Activated CD8-positive, alpha-beta T cell treated with anti-CD3 and anti-CD28 coated beads for 36 hours (primary cell): ENCODE measurements at regions not wholly inside any gene's neighbourhood (a gene's known extent, or its start where the extent isn't known, plus 50 kb on each side); places are given as distances from the start of the nearest gene placed in this dataset.

Experiments
- ATAC-seq: fragments of 200-7000 bp; cut with Tn5 transposase; one replicate; pipeline ENCODE4 v1.10.0; 2021; ENCODE audit warnings: mild to moderate bottlenecking, moderate library complexity
- CTCF ChIA-PET: fragments of 350-600 bp; sonication (Branson Sonifier 250); formaldehyde crosslinking; loops from one replicate; lab custom pipeline; 2021; ENCODE audit warnings: antibody characterized with exemption; lab: Charles Lee
- POLR2A ChIA-PET: fragments of 350-600 bp; sonication (Branson Sonifier 250); formaldehyde crosslinking; loops from one replicate; lab custom pipeline; 2021; ENCODE audit warnings: antibody characterized with exemption; lab: Charles Lee
- DNase-seq: peaks from one replicate; pipeline ENCODE4 v3.0.0-alpha.2; 2020
- H3K27ac Mint-ChIP-seq: one replicate; pipeline ENCODE4 v1.8.0; 2021; ENCODE audit warnings: mild to moderate bottlenecking, mixed read lengths
- H3K27me3 Mint-ChIP-seq: one replicate; pipeline ENCODE4 v1.8.0; 2021; ENCODE audit warnings: mixed read lengths
- H3K36me3 Mint-ChIP-seq: one replicate; pipeline ENCODE4 v1.8.0; 2021; ENCODE audit warnings: low read depth, mixed read lengths
- H3K4me1 Mint-ChIP-seq: one replicate; pipeline ENCODE4 v1.8.0; 2021; ENCODE audit warnings: low read depth, mixed read lengths
- H3K4me3 Mint-ChIP-seq: one replicate; pipeline ENCODE4 v1.8.0; 2021; ENCODE audit warnings: mild to moderate bottlenecking, moderate library complexity, mixed read lengths
- H3K9me3 Mint-ChIP-seq: one replicate; pipeline ENCODE4 v1.8.0; 2021; ENCODE audit warnings: mixed read lengths
- intact Hi-C: fragments of 100-400 bp; cut with micrococcal nuclease; formaldehyde crosslinking; loops from one replicate; pipeline ENCODE4 v1.10.0; 2022
- TF ChIP-seq, protein P1 (sequence below): fragments of 200-600 bp; IDR thresholded peaks from one replicate; pipeline ENCODE4 v1.8.0; 2022; ENCODE audit warnings: antibody characterized with exemption, mild to moderate bottlenecking

DNA sequence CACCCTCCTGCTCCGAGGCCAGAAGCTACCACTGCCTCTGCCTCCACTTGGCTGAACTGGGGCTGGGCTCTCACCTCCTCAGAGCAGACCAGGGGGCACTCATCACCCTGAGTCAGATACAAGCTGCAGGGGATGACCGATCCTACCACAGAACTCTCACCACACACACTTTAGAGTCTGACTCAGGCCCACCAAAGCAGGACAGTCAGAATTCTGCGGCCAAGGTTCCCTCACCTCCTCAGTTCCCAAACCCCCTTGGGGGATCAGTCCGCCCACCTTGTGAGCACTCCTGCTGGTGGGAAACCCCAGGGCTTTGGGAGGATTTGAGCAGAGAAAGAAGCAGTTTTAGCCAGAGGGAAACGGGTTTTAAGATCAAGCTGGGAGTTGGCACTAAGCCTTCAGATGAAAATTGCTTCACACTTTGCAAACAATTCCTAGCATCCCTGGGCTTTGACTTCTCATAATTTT lies 587.8 kb upstream of the JAG1 start:
- Mint-ChIP-seq H3K4me3 (no peak overlapping the region), H3K9me3 (peaks cover 7% of the 10 kb centered on the region), H3K36me3 (no peaks in the 10 kb centered on the region), H3K4me1 (no peaks in the 10 kb centered on the region), H3K27me3 (no peaks in the 10 kb centered on the region), H3K27ac (no peak overlapping the region)
- intact Hi-C loops, result no loop called here
- ChIA-PET CTCF (no interaction called here), POLR2A (no interaction called here)
- no peak for DNase-seq
- ATAC-seq, result no peak
- TF ChIP-seq, protein P1, sequence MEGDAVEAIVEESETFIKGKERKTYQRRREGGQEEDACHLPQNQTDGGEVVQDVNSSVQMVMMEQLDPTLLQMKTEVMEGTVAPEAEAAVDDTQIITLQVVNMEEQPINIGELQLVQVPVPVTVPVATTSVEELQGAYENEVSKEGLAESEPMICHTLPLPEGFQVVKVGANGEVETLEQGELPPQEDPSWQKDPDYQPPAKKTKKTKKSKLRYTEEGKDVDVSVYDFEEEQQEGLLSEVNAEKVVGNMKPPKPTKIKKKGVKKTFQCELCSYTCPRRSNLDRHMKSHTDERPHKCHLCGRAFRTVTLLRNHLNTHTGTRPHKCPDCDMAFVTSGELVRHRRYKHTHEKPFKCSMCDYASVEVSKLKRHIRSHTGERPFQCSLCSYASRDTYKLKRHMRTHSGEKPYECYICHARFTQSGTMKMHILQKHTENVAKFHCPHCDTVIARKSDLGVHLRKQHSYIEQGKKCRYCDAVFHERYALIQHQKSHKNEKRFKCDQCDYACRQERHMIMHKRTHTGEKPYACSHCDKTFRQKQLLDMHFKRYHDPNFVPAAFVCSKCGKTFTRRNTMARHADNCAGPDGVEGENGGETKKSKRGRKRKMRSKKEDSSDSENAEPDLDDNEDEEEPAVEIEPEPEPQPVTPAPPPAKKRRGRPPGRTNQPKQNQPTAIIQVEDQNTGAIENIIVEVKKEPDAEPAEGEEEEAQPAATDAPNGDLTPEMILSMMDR, result no peak

DNA sequence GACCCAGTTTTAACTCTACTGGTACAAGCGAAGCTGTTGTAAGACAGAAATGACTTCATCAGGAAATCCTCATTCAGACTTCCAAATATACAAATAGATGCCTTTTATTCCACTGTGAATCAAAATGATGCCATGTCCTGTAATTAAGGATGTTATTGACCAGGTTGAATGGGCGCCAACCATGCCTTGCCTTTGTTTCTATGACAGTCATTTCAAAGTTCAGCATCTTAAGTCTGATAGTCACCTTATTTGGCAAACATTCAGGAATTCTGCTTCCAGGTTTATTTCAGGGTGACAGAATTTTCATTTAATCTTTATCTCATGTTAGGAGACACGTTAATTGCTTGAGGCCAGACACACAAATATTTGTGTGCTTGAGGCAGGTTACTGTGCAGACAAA lies 592.8 kb upstream of the JAG1 start:
- Mint-ChIP-seq H3K27me3 (no peaks in the 10 kb centered on the region), H3K9me3 (no peaks in the 10 kb centered on the region), H3K27ac (no peak overlapping the region), H3K36me3 (no peaks in the 10 kb centered on the region), H3K4me3 (no peak overlapping the region), H3K4me1 (peaks cover 2% of the 10 kb centered on the region)
- DNase-seq (no peak), ATAC-seq (no peak)
- intact Hi-C loops, result no loop called here
- CTCF ChIA-PET, result interaction anchor here (1.4 kb wide), 1 partner anchor 12 kb away, joined by 3 read pairs; no protein-coding TSS in a partner anchor
- TF ChIP-seq, protein P1, result no peak
- POLR2A ChIA-PET, result no interaction called here

DNA sequence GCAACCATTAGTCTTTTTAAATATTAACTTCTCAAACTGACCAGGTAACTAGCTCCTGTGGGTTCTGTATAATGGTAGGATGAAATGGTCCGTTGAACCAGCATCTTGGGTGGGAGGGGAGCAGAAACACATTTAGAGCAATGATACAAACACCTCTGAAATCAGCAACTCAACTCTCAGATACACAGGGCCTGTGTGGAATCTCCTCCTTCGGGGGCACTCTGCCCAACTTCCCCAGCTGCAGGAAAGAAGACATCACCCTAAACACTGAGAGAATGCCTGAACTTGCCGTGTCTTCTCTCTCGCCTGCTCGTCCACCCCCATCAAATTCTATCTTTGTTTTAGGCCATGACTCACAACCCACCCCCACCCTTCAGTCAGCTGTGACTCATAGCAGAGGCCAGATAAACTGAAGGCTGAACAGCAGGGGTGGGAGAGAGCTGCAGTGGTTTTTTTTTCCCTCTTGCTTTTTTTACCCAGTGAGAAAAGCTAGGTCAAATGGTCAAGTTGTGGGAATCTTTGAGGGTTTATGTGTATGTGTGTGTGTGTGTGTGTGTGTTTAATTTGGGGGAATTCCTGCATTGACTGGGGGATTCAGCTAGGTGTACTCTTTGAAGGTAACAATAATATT lies 593.4 kb upstream of the JAG1 start:
- TF ChIP-seq, protein P1, result no peak

DNA sequence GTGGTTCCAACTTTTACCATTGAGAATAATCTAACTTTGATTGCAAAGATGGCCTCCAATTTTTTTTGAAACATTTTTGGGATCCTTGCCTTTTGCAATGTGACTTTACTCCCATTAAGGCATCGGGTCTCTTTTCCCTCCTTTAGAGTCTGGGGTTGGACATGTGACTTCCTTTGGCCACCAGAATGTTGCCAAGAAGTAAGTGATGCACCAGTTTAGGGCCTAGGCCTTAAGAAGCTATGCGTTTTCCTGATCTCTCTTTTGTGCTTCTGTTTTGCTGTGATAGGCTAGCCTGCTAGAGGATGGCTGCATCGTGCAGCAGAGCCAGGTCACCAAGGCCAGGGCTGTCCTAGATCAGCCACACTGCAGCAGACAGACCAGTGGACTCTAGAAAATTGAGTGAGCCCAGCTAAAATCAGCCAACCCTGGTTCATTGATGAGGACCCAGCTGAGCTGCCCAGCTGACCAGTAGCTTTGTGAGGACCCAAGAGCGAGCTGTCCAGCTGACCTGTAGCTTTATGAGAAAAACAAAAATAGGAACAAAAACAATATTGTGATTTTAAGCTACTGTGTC lies 594.0 kb upstream of the JAG1 start:
- ChIA-PET CTCF (no interaction called here), POLR2A (interaction anchor here (0.6 kb wide), 1 partner anchor 58 kb away, joined by 3 read pairs; no protein-coding TSS in a partner anchor)
- H3K36me3 Mint-ChIP-seq, result no peaks in the 10 kb centered on the region
- peaks cover 2% of the 10 kb centered on the region for H3K4me1 Mint-ChIP-seq
- H3K27me3 Mint-ChIP-seq, result no peaks in the 10 kb centered on the region
- H3K27ac Mint-ChIP-seq, result no peak overlapping the region
- ATAC-seq (no peak), DNase-seq (no peak)
- TF ChIP-seq, protein P1, result no peak
- H3K4me3 Mint-ChIP-seq, result no peak overlapping the region
- no peaks in the 10 kb centered on the region for H3K9me3 Mint-ChIP-seq
- intact Hi-C loops, result no loop called here

More for the DNA sequence above, 593.4 kb upstream of the JAG1 start:
- Mint-ChIP-seq H3K36me3 (no peaks in the 10 kb centered on the region), H3K9me3 (no peaks in the 10 kb centered on the region), H3K27me3 (no peaks in the 10 kb centered on the region), H3K4me1 (peaks cover 2% of the 10 kb centered on the region), H3K27ac (no peak overlapping the region), H3K4me3 (no peak overlapping the region)
- intact Hi-C loops, result no loop called here
- DNase-seq, result peak; percentile 8
- no peak for ATAC-seq
- ChIA-PET CTCF (interaction anchor here (1.4 kb wide), 1 partner anchor 11 kb away, joined by 3 read pairs; no protein-coding TSS in a partner anchor), POLR2A (interaction anchor here (0.6 kb wide), 1 partner anchor 58 kb away, joined by 3 read pairs; no protein-coding TSS in a partner anchor)

DNA sequence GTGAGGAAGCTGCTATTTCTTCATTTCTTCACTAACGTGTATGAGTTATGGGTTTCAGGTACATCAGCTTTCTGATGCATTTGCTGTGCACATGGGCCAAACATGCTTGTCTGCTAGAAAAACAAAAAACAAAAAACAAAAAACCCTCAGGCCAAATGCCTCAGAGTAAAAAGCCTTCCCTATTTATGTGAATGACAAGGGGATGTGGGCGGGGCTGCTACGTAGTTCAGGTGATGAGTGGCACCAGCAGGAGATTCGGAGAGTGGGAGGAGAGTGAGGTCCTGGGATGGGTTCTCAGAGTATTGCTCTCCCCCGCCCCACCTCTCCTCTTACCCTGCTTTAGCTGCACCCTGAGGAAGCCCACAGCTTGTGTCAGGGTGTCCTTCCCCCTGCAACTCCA lies 596.8 kb upstream of the JAG1 start:
- no peaks in the 10 kb centered on the region for H3K9me3 Mint-ChIP-seq
- no peaks in the 10 kb centered on the region for H3K36me3 Mint-ChIP-seq
- intact Hi-C loops, result no loop called here
- ChIA-PET POLR2A (no interaction called here), CTCF (no interaction called here)
- no peak overlapping the region for H3K4me3 Mint-ChIP-seq
- no peak for DNase-seq
- TF ChIP-seq, protein P1, result no peak
- H3K4me1 Mint-ChIP-seq, result peaks cover 2% of the 10 kb centered on the region
- ATAC-seq, result no peak
- H3K27me3 Mint-ChIP-seq, result no peaks in the 10 kb centered on the region
- H3K27ac Mint-ChIP-seq, result no peak overlapping the region
